Uterus (tissue), 3 donors: ENCODE measurements at regions not wholly inside any gene's neighbourhood (a gene's known extent, or its start where the extent isn't known, plus 50 kb on each side); places are given as distances from the start of the nearest gene placed in this dataset.

Experiments
- DNase-seq, 2 donors: peaks; one replicate each; pipeline ENCODE4 v3.0.0-alpha.2; 2019 to 2020
- H3K27ac ChIP-seq, 2 donors: fragments of 200-600 bp; sonication (generic); 1 replicate in 1 of 2; 2 replicates in 1 of 2; pipeline ENCODE4 v1.5.1; 2016 to 2018
- H3K27me3 ChIP-seq, 2 donors: fragments of 200-600 bp; sonication (generic); one replicate each; pipeline ENCODE4 v1.5.1; 2018 to 2019; ENCODE audit warnings: control low read depth in 1 of 2
- H3K36me3 ChIP-seq, 2 donors: fragments of 200-600 bp; sonication (generic); one replicate each; pipeline ENCODE4 v1.5.1; 2019; ENCODE audit warnings: control low read depth in 1 of 2
- H3K4me1 ChIP-seq, 2 donors: fragments of 200-600 bp; sonication (generic); one replicate each; pipeline ENCODE4 v1.5.1; 2018 to 2019; ENCODE audit warnings: control low read depth in 1 of 2
- H3K4me3 ChIP-seq, 2 donors: fragments of 200-600 bp; sonication (generic); 1 replicate in 1 of 2; 2 replicates in 1 of 2; pipeline ENCODE4 v1.5.1; 2018 to 2019; ENCODE audit warnings: mild to moderate bottlenecking in 1 of 2
- H3K9me3 ChIP-seq, 2 donors: fragments of 200-600 bp; sonication (generic); one replicate each; pipeline ENCODE4 v1.5.1; 2019; ENCODE audit warnings: control low read depth in 1 of 2
- CTCF ChIP-seq, 4 experiments: fragments of 200-600 bp in 2 of 4; fragments of 450-650 bp in 2 of 4; sonication (generic) in 2 of 4; IDR thresholded peaks; one replicate each; pipeline ENCODE4 v1.5.1; 2016 to 2019; ENCODE audit warnings: antibody characterized with exemption in 4 of 4, mild to moderate bottlenecking in 2 of 4, moderate library complexity in 1 of 4
- POLR2A ChIP-seq, 2 donors: fragments of 450-650 bp; IDR thresholded peaks; one replicate each; pipeline ENCODE4 v1.6.1; 2016; ENCODE audit warnings: antibody characterized with exemption in 2 of 2, mild to moderate bottlenecking in 1 of 2, moderate library complexity in 1 of 2
- intact Hi-C: fragments of 100-400 bp; cut with DNase I; formaldehyde crosslinking; loops from one replicate; pipeline ENCODE4 v1.15.1; 2023; ENCODE audit warnings: low total_unique reads
- donor health status: DM: yes; HTN: yes; CAD: no.

GRCh38 chr4:181860668-181861067, 382.5 kb upstream of the TENM3 start:
- no peak for TF ChIP-seq CTCF (IDR thresholded peaks at IDR 0.05)
- Histone ChIP-seq H3K27me3 (no peaks in the 10 kb centered on the region), H3K9me3 (no peaks in the 10 kb centered on the region), H3K27ac (no peak overlapping the region), H3K4me3 (no peak overlapping the region), H3K36me3 (no peaks in the 10 kb centered on the region), H3K4me1 (no peaks in the 10 kb centered on the region)
- intact Hi-C loops: no loop called here
- DNase-seq: no peak

- Histone ChIP-seq H3K27ac (no peak overlapping the region), H3K4me3 (no peak overlapping the region), H3K36me3 (no peaks in the 10 kb centered on the region), H3K4me1 (no peaks in the 10 kb centered on the region), H3K9me3 (no peaks in the 10 kb centered on the region), H3K27me3 (no peaks in the 10 kb centered on the region)
- no peak for TF ChIP-seq CTCF (IDR thresholded peaks at IDR 0.05)
- TF ChIP-seq POLR2A (IDR thresholded peaks at IDR 0.05): no peak
- intact Hi-C loops: no loop called here
- no peak for DNase-seq
These were observed 379.3 kb upstream of the TENM3 start for GRCh38 chr4:181863856-181864255.

- DNase-seq: no peak
- TF ChIP-seq POLR2A (IDR thresholded peaks at IDR 0.05): no peak
- TF ChIP-seq CTCF (IDR thresholded peaks at IDR 0.05): no peak
- intact Hi-C loops: no loop called here
- no peaks in the 10 kb centered on the region for H3K27me3 ChIP-seq
- H3K27ac ChIP-seq: no peak overlapping the region
- no peaks in the 10 kb centered on the region for H3K36me3 ChIP-seq
- H3K4me1 ChIP-seq: no peaks in the 10 kb centered on the region
- no peak overlapping the region for H3K4me3 ChIP-seq
- H3K9me3 ChIP-seq: no peaks in the 10 kb centered on the region
These were observed 372.9 kb upstream of the TENM3 start for GRCh38 chr4:181870326-181870725.

GRCh38 chr4:181874602-181875001, 368.6 kb upstream of the TENM3 start:
- no peaks in the 10 kb centered on the region for H3K9me3 ChIP-seq
- H3K36me3 ChIP-seq: no peaks in the 10 kb centered on the region
- H3K27ac ChIP-seq: no peak overlapping the region
- intact Hi-C loops: no loop called here
- no peak for TF ChIP-seq POLR2A (IDR thresholded peaks at IDR 0.05)
- no peak for TF ChIP-seq CTCF (IDR thresholded peaks at IDR 0.05)
- H3K4me1 ChIP-seq: no peaks in the 10 kb centered on the region
- no peak for DNase-seq
- no peaks in the 10 kb centered on the region for H3K27me3 ChIP-seq
- H3K4me3 ChIP-seq: no peak overlapping the region

DNA sequence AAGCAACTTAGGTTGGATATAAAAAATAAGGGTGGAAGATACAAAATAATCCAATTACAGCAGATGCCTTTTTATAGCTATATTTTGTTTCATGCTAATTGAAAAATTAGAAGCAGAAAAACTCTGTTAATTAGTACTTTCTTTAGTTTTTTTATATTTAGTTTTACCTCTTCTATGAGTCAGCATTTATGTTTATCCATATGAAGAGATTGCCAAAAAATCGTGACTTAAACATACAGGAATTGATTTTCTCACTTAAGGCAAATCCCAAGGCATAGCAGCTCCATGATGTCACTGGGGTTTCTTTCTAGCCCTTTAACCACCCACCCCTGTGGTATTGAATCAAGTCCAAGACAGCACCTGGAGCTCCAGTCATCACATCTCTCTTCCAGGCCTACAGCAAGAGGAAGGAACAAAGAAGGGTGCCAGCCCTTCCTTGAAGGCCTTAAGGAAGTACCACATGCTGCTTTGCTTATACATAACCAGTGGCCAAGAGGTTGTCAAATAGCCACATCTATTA, 365.8 kb upstream of the TENM3 start:
- H3K9me3 ChIP-seq: no peaks in the 10 kb centered on the region
- no peaks in the 10 kb centered on the region for H3K36me3 ChIP-seq
- TF ChIP-seq POLR2A (IDR thresholded peaks at IDR 0.05) (no peak), CTCF (IDR thresholded peaks at IDR 0.05) (no peak)
- no peak for DNase-seq
- no peaks in the 10 kb centered on the region for H3K27me3 ChIP-seq
- no peaks in the 10 kb centered on the region for H3K4me1 ChIP-seq
- intact Hi-C loops: no loop called here
- H3K4me3 ChIP-seq: no peak overlapping the region
- no peak overlapping the region for H3K27ac ChIP-seq
